Endothelial cell of umbilical vein (primary cell): ENCODE measurements at regions not wholly inside any gene's neighbourhood (a gene's known extent, or its start where the extent isn't known, plus 50 kb on each side); places are given as distances from the start of the nearest gene placed in this dataset.

Source experiments
- BruUV-seq: library from RNA; stranded (reverse); fragments of 400-500 nt; replicated peaks from 2 replicates; lab custom pipeline; 2021; lab: Mats Ljungman, UMichigan
- CTCF ChIA-PET: fragments of 300-600, 350-600 bp; sonication (Branson Sonifier 250); formaldehyde crosslinking; loops from one replicate; lab custom pipeline; 2021; ENCODE audit warnings: antibody characterized with exemption, inconsistent platforms; lab: Charles Lee
- POLR2A ChIA-PET: fragments of 300-600, 350-600 bp; sonication (Branson Sonifier 250); formaldehyde crosslinking; loops from one replicate; lab custom pipeline; 2021; ENCODE audit warnings: antibody characterized with exemption, inconsistent platforms; lab: Charles Lee
- DNase-seq: peaks from one replicate; pipeline ENCODE4 v3.0.0-alpha.2; 2011; ENCODE audit warnings: low read depth, low spot score
- FAIRE-seq: peaks from 2 replicates; lab custom pipeline; 2011; peaks lifted over from hg19 to GRCh38; lab: Jason Lieb, UNC
- H2AFZ ChIP-seq: 2 replicates; pipeline ENCODE4 v1.6.0; 2012; ENCODE audit warnings: low read depth, low read length, control low read depth, inconsistent platforms
- H3K27ac ChIP-seq: 2 replicates; pipeline ENCODE4 v1.5.1; 2011; ENCODE audit warnings: low read depth, mild to moderate bottlenecking, control low read depth, low read length, moderate library complexity; ENCODE audit not compliant: insufficient read depth
- H3K27me3 ChIP-seq, 2 experiments: 2 replicates each; pipeline versions ENCODE4 v1.6.0 to v1.6.1; 2011; ENCODE audit warnings: low read length in 2 of 2, mixed read lengths in 1 of 2; ENCODE audit not compliant: control insufficient read depth in 2 of 2, insufficient read depth in 2 of 2
- H3K36me3 ChIP-seq, 2 experiments: 2 replicates in 1 of 2; 3 replicates in 1 of 2; pipeline ENCODE4 v1.5.1; 2011; ENCODE audit warnings: low read length in 2 of 2, mild to moderate bottlenecking in 1 of 2, moderate library complexity in 1 of 2; ENCODE audit not compliant: control insufficient read depth in 2 of 2, insufficient read depth in 2 of 2; ENCODE audit errors: extremely low read depth in 1 of 2
- H3K4me1 ChIP-seq: 3 replicates; pipeline ENCODE4 v1.5.1; 2011; ENCODE audit warnings: mild to moderate bottlenecking, low read length; ENCODE audit not compliant: control insufficient read depth, insufficient read depth; ENCODE audit errors: extremely low read depth
- H3K4me2 ChIP-seq: 2 replicates; pipeline ENCODE4 v1.6.1; 2011; ENCODE audit warnings: low read length, control low read depth, mixed read lengths; ENCODE audit not compliant: insufficient read depth
- H3K4me3 ChIP-seq, 3 experiments: fragments of 200-600 bp in 1 of 3; sonication (generic), shearing (Covaris generic) in 1 of 3; replicated peaks in 1 of 3; 2 replicates each; pipeline ENCODE4 v1.5.1; 2011 to 2016; ENCODE audit warnings: control low read depth in 3 of 3, low read length in 3 of 3, mild to moderate bottlenecking in 2 of 3, inconsistent platforms in 1 of 3, low read depth in 1 of 3, moderate library complexity in 1 of 3; ENCODE audit not compliant: insufficient read depth in 1 of 3
- H3K79me2 ChIP-seq: 2 replicates; pipeline ENCODE4 v1.6.0; 2012; ENCODE audit warnings: low read length, inconsistent platforms; ENCODE audit not compliant: control insufficient read depth, insufficient read depth
- H3K9ac ChIP-seq: replicated peaks from 2 replicates; pipeline ENCODE3; 2011; ENCODE audit warnings: low read length, control low read depth; ENCODE audit not compliant: insufficient read depth; ENCODE audit errors: extremely low read depth
- H3K9me1 ChIP-seq: replicated peaks from 3 replicates; pipeline ENCODE4 v1.6.0; 2011; ENCODE audit warnings: mild to moderate bottlenecking, low read length; ENCODE audit not compliant: control insufficient read depth, insufficient read depth; ENCODE audit errors: extremely low read depth
- H3K9me3 ChIP-seq: replicated peaks from 2 replicates; pipeline ENCODE4 v1.5.1; 2012; ENCODE audit warnings: low read length, inconsistent platforms; ENCODE audit not compliant: control insufficient read depth, insufficient read depth
- H4K20me1 ChIP-seq: replicated peaks from 2 replicates; pipeline ENCODE3; 2011; ENCODE audit warnings: mild to moderate bottlenecking, low read length; ENCODE audit not compliant: control insufficient read depth, insufficient read depth; ENCODE audit errors: extremely low read depth
- FOS ChIP-seq: IDR thresholded peaks from 2 replicates; pipeline ENCODE4 v1.6.1; 2011; ENCODE audit warnings: mild to moderate bottlenecking, low read length, moderate library complexity, borderline replicate concordance; ENCODE audit not compliant: insufficient read depth
- GATA2 ChIP-seq: IDR thresholded peaks from 2 replicates; pipeline ENCODE4 v1.7.0; 2011; ENCODE audit warnings: low read depth, mild to moderate bottlenecking, moderate library complexity, mixed read lengths, low read length; ENCODE audit not compliant: insufficient read length, insufficient read depth
- JUN ChIP-seq: IDR thresholded peaks from 2 replicates; pipeline ENCODE4 v1.6.1; 2011; ENCODE audit warnings: borderline replicate concordance, low read depth; ENCODE audit not compliant: insufficient read length, insufficient read depth
- MAX ChIP-seq: IDR thresholded peaks from 2 replicates; pipeline ENCODE4 v1.6.1; 2011; ENCODE audit not compliant: insufficient read depth, insufficient read length
- POLR2A ChIP-seq: IDR thresholded peaks from 2 replicates; pipeline ENCODE4 v1.6.1; 2012; ENCODE audit warnings: low read depth, mild to moderate bottlenecking, control low read depth, low read length
- POLR2AphosphoS5 ChIP-seq: IDR thresholded peaks from 2 replicates; pipeline ENCODE4 v1.6.1; 2012; ENCODE audit warnings: low read depth, mild to moderate bottlenecking, control low read depth, low read length, moderate library complexity; ENCODE audit not compliant: insufficient read depth
- dilution Hi-C: fragments of 300-500 bp; cut with MboI; formaldehyde crosslinking; loops from one replicate; pipeline ENCODE4 v1.15.0; 2019; ENCODE audit warnings: low sequenced_read_pairs; ENCODE audit not compliant: extremely low pct_ligation_motif_present
- intact Hi-C: fragments of 100-400 bp; cut with micrococcal nuclease; formaldehyde crosslinking; loops from one replicate; pipeline ENCODE4 v1.10.0; 2022
- TF ChIP-seq, protein P1 (sequence below), 2 donors: IDR thresholded peaks; 1 replicate in 1 of 2; 2 replicates in 1 of 2; pipeline ENCODE4 v1.5.1; 2011; ENCODE audit warnings: low read length in 2 of 2, mild to moderate bottlenecking in 2 of 2, moderate library complexity in 2 of 2, control low read depth in 1 of 2, inconsistent platforms in 1 of 2, low read depth in 1 of 2; ENCODE audit not compliant: insufficient read depth in 1 of 2; ENCODE audit errors: extremely low read depth in 1 of 2

DNA sequence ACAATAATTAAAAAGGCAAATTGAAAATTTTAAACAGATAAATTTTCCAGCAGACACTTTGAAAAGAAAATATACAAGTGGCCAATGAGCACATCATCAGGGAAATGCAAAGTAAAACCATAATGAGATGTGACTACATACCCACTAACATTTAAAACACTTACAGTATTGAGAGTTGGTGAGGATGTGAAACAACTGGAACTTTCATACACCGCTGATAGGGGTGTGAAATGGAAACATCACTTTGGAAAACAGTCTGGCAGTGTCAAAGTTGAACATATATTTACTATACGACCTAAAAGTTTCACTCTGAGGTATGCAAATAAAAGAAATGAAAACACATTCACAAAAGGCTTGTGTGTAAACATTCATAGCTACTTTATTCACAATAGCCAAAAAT is 94.0 kb upstream of the GNAO1 start:
- FAIRE-seq = no peak

More for the DNA sequence above, 94.0 kb upstream of the GNAO1 start:
- Histone ChIP-seq H3K9me3 (no peaks in the 10 kb centered on the region), H3K27ac (no peak overlapping the region), H2AFZ (no peak overlapping the region), H3K79me2 (no peaks in the 10 kb centered on the region), H4K20me1 (no peaks in the 10 kb centered on the region), H3K27me3 (no peaks in the 10 kb centered on the region), H3K36me3 (no peaks in the 10 kb centered on the region), H3K4me1 (no peaks in the 10 kb centered on the region), H3K9ac (no peak overlapping the region), H3K4me2 (no peak overlapping the region), H3K4me3 (no peak overlapping the region), H3K9me1 (no peaks in the 10 kb centered on the region)
- CTCF ChIA-PET = no interaction called here
- DNase-seq = no peak
- intact Hi-C loops (no loop called here), dilution Hi-C loops (no loop called here)
- POLR2A ChIA-PET = no interaction called here
- no TSS peak for BruUV-seq
- TF ChIP-seq GATA2 (no peak), MAX (no peak), POLR2AphosphoS5 (no peak), FOS (no peak), POLR2A (no peak), JUN (no peak)
- TF ChIP-seq, protein P1, sequence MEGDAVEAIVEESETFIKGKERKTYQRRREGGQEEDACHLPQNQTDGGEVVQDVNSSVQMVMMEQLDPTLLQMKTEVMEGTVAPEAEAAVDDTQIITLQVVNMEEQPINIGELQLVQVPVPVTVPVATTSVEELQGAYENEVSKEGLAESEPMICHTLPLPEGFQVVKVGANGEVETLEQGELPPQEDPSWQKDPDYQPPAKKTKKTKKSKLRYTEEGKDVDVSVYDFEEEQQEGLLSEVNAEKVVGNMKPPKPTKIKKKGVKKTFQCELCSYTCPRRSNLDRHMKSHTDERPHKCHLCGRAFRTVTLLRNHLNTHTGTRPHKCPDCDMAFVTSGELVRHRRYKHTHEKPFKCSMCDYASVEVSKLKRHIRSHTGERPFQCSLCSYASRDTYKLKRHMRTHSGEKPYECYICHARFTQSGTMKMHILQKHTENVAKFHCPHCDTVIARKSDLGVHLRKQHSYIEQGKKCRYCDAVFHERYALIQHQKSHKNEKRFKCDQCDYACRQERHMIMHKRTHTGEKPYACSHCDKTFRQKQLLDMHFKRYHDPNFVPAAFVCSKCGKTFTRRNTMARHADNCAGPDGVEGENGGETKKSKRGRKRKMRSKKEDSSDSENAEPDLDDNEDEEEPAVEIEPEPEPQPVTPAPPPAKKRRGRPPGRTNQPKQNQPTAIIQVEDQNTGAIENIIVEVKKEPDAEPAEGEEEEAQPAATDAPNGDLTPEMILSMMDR (IDR thresholded peaks at IDR 0.05; ENCODE audit: extremely low read depth in 1 of 2, insufficient read depth in 1 of 2, low read depth in 1 of 2, low read length in 2 of 2) = no peak
